Mucosa of descending colon (tissue), 3 donors: ENCODE measurements at regions not wholly inside any gene's neighbourhood (a gene's known extent, or its start where the extent isn't known, plus 50 kb on each side); places are given as distances from the start of the nearest gene placed in this dataset.

Experiments used
- ATAC-seq: fragments of 200-7000 bp; cut with Tn5 transposase; one replicate; pipeline ENCODE4 v1.9.1; 2020; ENCODE audit warnings: mild to moderate bottlenecking, moderate library complexity
- DNase-seq, 3 donors: peaks; one replicate each; pipeline ENCODE4 v3.0.0-alpha.2; 2020
- H3K36me3 ChIP-seq: fragments of 200-600 bp; one replicate; pipeline ENCODE4 v1.8.0; 2021; ENCODE audit warnings: low read depth, mild to moderate bottlenecking
- H3K4me1 ChIP-seq: fragments of 200-600 bp; one replicate; pipeline ENCODE4 v1.8.0; 2021; ENCODE audit warnings: low read depth, mild to moderate bottlenecking
- H3K4me3 ChIP-seq: fragments of 200-600 bp; one replicate; pipeline ENCODE4 v1.8.0; 2021; ENCODE audit warnings: mild to moderate bottlenecking
- H3K9me3 ChIP-seq: fragments of 200-600 bp; one replicate; pipeline ENCODE4 v1.8.0; 2021; ENCODE audit warnings: mild to moderate bottlenecking
- CTCF ChIP-seq: fragments of 200-600 bp; IDR thresholded peaks from one replicate; pipeline ENCODE4 v1.8.0; 2022; ENCODE audit warnings: antibody characterized with exemption, mild to moderate bottlenecking
- intact Hi-C, 2 donors: fragments of 100-400 bp; cut with DNase I in 1 of 2; cut with micrococcal nuclease in 1 of 2; formaldehyde crosslinking; loops; one replicate each; pipeline versions ENCODE4 v1.11.0 to v1.11.1; 2022; cut with DNase I, micrococcal nuclease
- donor health status: DM: no; HTN: no; CAD: no; lungs with moderate emphysema.
- donor health status: DM: no; HTN: no; CAD: no.
- donor health status: DM: no; HTN: yes; CAD: no.

- no peaks in the 10 kb centered on the region for H3K36me3 ChIP-seq
- intact Hi-C loops = no loop called here
- no peaks in the 10 kb centered on the region for H3K4me1 ChIP-seq
- no peak overlapping the region for H3K4me3 ChIP-seq
- TF ChIP-seq CTCF = no peak
- no peak for DNase-seq
- ATAC-seq = no peak
- H3K9me3 ChIP-seq = no peaks in the 10 kb centered on the region
Measured at GRCh38 chr5:67293226-67293625, 96.6 kb upstream of the CD180 start.

GRCh38 chr5:67292201-67292940, 95.8 kb upstream of the CD180 start:
- Histone ChIP-seq H3K4me3 (no peak overlapping the region), H3K4me1 (no peaks in the 10 kb centered on the region), H3K9me3 (no peaks in the 10 kb centered on the region), H3K36me3 (no peaks in the 10 kb centered on the region)
- no peak for DNase-seq
- ATAC-seq = no peak
- intact Hi-C loops = no loop called here
- TF ChIP-seq CTCF = no peak

- no peak for TF ChIP-seq CTCF
Measured at GRCh38 chr5:67291671-67292070, 95.1 kb upstream of the CD180 start.

GRCh38 chr5:67291066-67291465, 94.5 kb upstream of the CD180 start:
- intact Hi-C loops = no loop called here
- TF ChIP-seq CTCF = no peak
- ATAC-seq (no peak), DNase-seq (no peak)
- Histone ChIP-seq H3K36me3 (no peaks in the 10 kb centered on the region), H3K4me1 (no peaks in the 10 kb centered on the region), H3K9me3 (no peaks in the 10 kb centered on the region), H3K4me3 (no peak overlapping the region)

More at GRCh38 chr5:67291671-67292070, 95.1 kb upstream of the CD180 start:
- intact Hi-C loops = no loop called here
- Histone ChIP-seq H3K4me3 (no peak overlapping the region), H3K36me3 (no peaks in the 10 kb centered on the region), H3K9me3 (no peaks in the 10 kb centered on the region), H3K4me1 (no peaks in the 10 kb centered on the region)
- ATAC-seq = no peak
- no peak for DNase-seq

- intact Hi-C loops = no loop called here
- no peak for TF ChIP-seq CTCF
- H3K4me3 ChIP-seq = no peak overlapping the region
Measured at GRCh38 chr5:67290655-67291054, 94.1 kb upstream of the CD180 start.

More at GRCh38 chr5:67290655-67291054, 94.1 kb upstream of the CD180 start:
- Histone ChIP-seq H3K36me3 (no peaks in the 10 kb centered on the region), H3K9me3 (no peaks in the 10 kb centered on the region), H3K4me1 (no peaks in the 10 kb centered on the region)
- ATAC-seq (no peak), DNase-seq (no peak)
